IMR-90 (cell line): ENCODE measurements at regions not wholly inside any gene's neighbourhood (a gene's known extent, or its start where the extent isn't known, plus 50 kb on each side); places are given as distances from the start of the nearest gene placed in this dataset.

Experiments
- ATAC-seq: fragments of 200-7000 bp; cut with Tn5 transposase; 2 replicates; pipeline ENCODE4 v1.9.1; 2020; ENCODE audit warnings: low read depth, mild to moderate bottlenecking, moderate library complexity
- BruUV-seq: library from RNA; stranded (reverse); fragments of 400-500 nt; replicated peaks from 2 replicates; lab custom pipeline; 2021; lab: Mats Ljungman, UMichigan
- CTCF ChIA-PET: fragments of 300-600 bp; formaldehyde crosslinking; extraction: SDS; loops from one replicate; lab custom pipeline; 2021; ENCODE audit warnings: antibody characterized with exemption; lab: Yijun Ruan, JAX
- POLR2A ChIA-PET: fragments of 300-600 bp; sonication (Branson Sonifier 250); formaldehyde crosslinking; loops from one replicate; lab custom pipeline; 2022; ENCODE audit warnings: antibody characterized with exemption; ENCODE audit not compliant: unreplicated experiment; lab: Charles Lee
- DNase-seq: peaks from one replicate; pipeline ENCODE4 v3.0.0; 2013
- H2AFZ ChIP-seq: replicated peaks from 2 replicates; pipeline ENCODE3; 2013; ENCODE audit warnings: low read length, mild to moderate bottlenecking; ENCODE audit not compliant: poor library complexity
- H2AK5ac ChIP-seq: 2 replicates; pipeline ENCODE4 v1.6.1; 2013; ENCODE audit warnings: low read depth, low read length, inconsistent platforms
- H2AK9ac ChIP-seq: replicated peaks from 2 replicates; pipeline ENCODE3; 2013; ENCODE audit warnings: mild to moderate bottlenecking, low read depth, low read length, moderate library complexity; ENCODE audit not compliant: poor library complexity
- H2BK120ac ChIP-seq: 2 replicates; pipeline ENCODE4 v1.6.1; 2013; ENCODE audit warnings: low read depth, low read length, inconsistent platforms
- H2BK15ac ChIP-seq: 3 replicates; pipeline ENCODE4 v1.6.1; 2013; ENCODE audit warnings: low read depth, low read length, inconsistent platforms
- H2BK20ac ChIP-seq: 2 replicates; pipeline ENCODE4 v1.6.1; 2013; ENCODE audit warnings: low read depth, mild to moderate bottlenecking, inconsistent platforms, low read length, moderate library complexity
- H2BK5ac ChIP-seq: 2 replicates; pipeline ENCODE4 v1.6.1; 2013; ENCODE audit warnings: mild to moderate bottlenecking, low read depth, low read length, inconsistent platforms; ENCODE audit not compliant: poor library complexity, severe bottlenecking
- H3K14ac ChIP-seq: replicated peaks from 2 replicates; pipeline ENCODE4 v1.6.1; 2013; ENCODE audit warnings: low read depth, low read length, inconsistent platforms
- H3K18ac ChIP-seq: 2 replicates; pipeline ENCODE4 v1.6.1; 2013; ENCODE audit warnings: low read depth, low read length, control low read depth
- H3K23ac ChIP-seq: 2 replicates; pipeline ENCODE4 v1.6.1; 2013; ENCODE audit warnings: low read depth, low read length, inconsistent platforms
- H3K27ac ChIP-seq: 2 replicates; pipeline ENCODE4 v1.5.1; 2013; ENCODE audit warnings: mild to moderate bottlenecking, control low read depth, low read length; ENCODE audit not compliant: insufficient read depth
- H3K27me3 ChIP-seq: 2 replicates; pipeline ENCODE4 v1.6.1; 2013; ENCODE audit warnings: low read length; ENCODE audit not compliant: control insufficient read depth, insufficient read depth
- H3K36me3 ChIP-seq: 2 replicates; pipeline ENCODE4 v1.6.1; 2013; ENCODE audit warnings: low read length, mixed read lengths; ENCODE audit not compliant: control insufficient read depth, insufficient read depth
- H3K4ac ChIP-seq: 2 replicates; pipeline ENCODE4 v1.6.1; 2013; ENCODE audit warnings: low read depth, low read length, inconsistent platforms
- H3K4me1 ChIP-seq: 2 replicates; pipeline ENCODE4 v1.6.1; 2013; ENCODE audit warnings: low read length, mixed read lengths; ENCODE audit not compliant: control insufficient read depth, insufficient read depth
- H3K4me2 ChIP-seq: 2 replicates; pipeline ENCODE4 v1.6.1; 2013; ENCODE audit warnings: low read depth, mild to moderate bottlenecking, control low read depth, low read length, moderate library complexity
- H3K4me3 ChIP-seq: 2 replicates; pipeline ENCODE4 v1.5.1; 2013; ENCODE audit warnings: low read depth, mild to moderate bottlenecking, control low read depth, low read length, moderate library complexity; ENCODE audit not compliant: insufficient read depth
- H3K56ac ChIP-seq: 2 replicates; pipeline ENCODE4 v1.6.1; 2013; ENCODE audit warnings: low read length, inconsistent platforms; ENCODE audit not compliant: insufficient read depth; ENCODE audit errors: extremely low read depth
- H3K79me1 ChIP-seq, 2 experiments: 2 replicates each; pipeline ENCODE4 v1.6.1; 2013; ENCODE audit warnings: low read length in 2 of 2, inconsistent platforms in 1 of 2, low read depth in 1 of 2
- H3K9ac ChIP-seq: 2 replicates; pipeline ENCODE4 v1.6.1; 2013; ENCODE audit warnings: low read depth, low read length, control low read depth
- H3K9me1 ChIP-seq: 2 replicates; pipeline ENCODE4 v1.6.1; 2013; ENCODE audit warnings: low read length, inconsistent platforms; ENCODE audit not compliant: insufficient read depth
- H3K9me3 ChIP-seq: 2 replicates; pipeline ENCODE4 v1.6.1; 2013; ENCODE audit warnings: low read length; ENCODE audit not compliant: control insufficient read depth, insufficient read depth
- H4K20me1 ChIP-seq: 2 replicates; pipeline ENCODE4 v1.6.1; 2013; ENCODE audit warnings: low read length, inconsistent platforms; ENCODE audit not compliant: insufficient read depth
- H4K5ac ChIP-seq: 2 replicates; pipeline ENCODE4 v1.6.1; 2013; ENCODE audit warnings: mild to moderate bottlenecking, low read depth, low read length, control low read depth
- H4K8ac ChIP-seq, 2 experiments: 2 replicates each; pipeline ENCODE4 v1.6.1; 2013; ENCODE audit warnings: low read depth in 2 of 2, low read length in 2 of 2, control low read depth in 1 of 2, inconsistent platforms in 1 of 2
- H4K91ac ChIP-seq: 2 replicates; pipeline ENCODE4 v1.6.1; 2013; ENCODE audit warnings: low read depth, low read length, inconsistent platforms; ENCODE audit not compliant: insufficient read depth
- BHLHE40 ChIP-seq: fragments of 150-350 bp; IDR thresholded peaks from 2 replicates; pipeline ENCODE4 v1.6.1; 2016; ENCODE audit warnings: mild to moderate bottlenecking, low read depth, low read length
- CHD1 ChIP-seq: IDR thresholded peaks from 2 replicates; pipeline ENCODE4 v1.6.1; 2012; ENCODE audit warnings: low read depth, low read length, improper control_type of control experiment
- FOS ChIP-seq: fragments of 150-350 bp; IDR thresholded peaks from 2 replicates; pipeline ENCODE4 v1.6.1; 2016; ENCODE audit warnings: low read depth, low read length
- MXI1 ChIP-seq: IDR thresholded peaks from 2 replicates; pipeline ENCODE4 v1.6.1; 2012; ENCODE audit warnings: low read depth, mild to moderate bottlenecking, low read length, moderate library complexity, borderline replicate concordance
- NFE2L2 ChIP-seq: fragments of 150-350 bp; IDR thresholded peaks from 2 replicates; pipeline ENCODE4 v1.6.1; 2016; ENCODE audit warnings: low read depth, mild to moderate bottlenecking, low read length
- POLR2A ChIP-seq: IDR thresholded peaks from 2 replicates; pipeline ENCODE4 v1.6.1; 2012; ENCODE audit warnings: mild to moderate bottlenecking, low read depth, low read length
- RAD21 ChIP-seq: IDR thresholded peaks from 2 replicates; pipeline ENCODE4 v1.6.1; 2012; ENCODE audit warnings: low read length, improper control_type of control experiment
- WGBS, 2 experiments: methylation state at CpG; one replicate each; pipeline versions ENCODE4 v1.1.5 to v1.1.7; 2013; ENCODE audit warnings: missing lambda C conversion rate in 2 of 2; ENCODE audit not compliant: insufficient read length in 1 of 2; ENCODE audit errors: extremely low coverage in 2 of 2; 5-methylcytosine and 5-hydroxymethylcytosine counted together
- dilution Hi-C: fragments of 300-500 bp; cut with HindIII; formaldehyde crosslinking; loops from one replicate; pipeline ENCODE4 v1.14.3; 2018; ENCODE audit warnings: low sequenced_read_pairs; ENCODE audit not compliant: unreplicated experiment
- in situ Hi-C: fragments of 300-500 bp; cut with MboI; formaldehyde crosslinking; loops from 3 replicates; pipeline ENCODE4 v1.14.3; 2019; ENCODE audit warnings: low sequenced_read_pairs, inconsistent platforms, mixed read lengths
- intact Hi-C: fragments of 100-400 bp; cut with micrococcal nuclease; formaldehyde crosslinking; loops from 2 replicates; pipeline ENCODE4 v1.10.0; 2022
- TF ChIP-seq, protein P1 (sequence below): fragments of 150-350 bp; IDR thresholded peaks from 2 replicates; pipeline ENCODE4 v1.6.1; 2017; ENCODE audit warnings: mild to moderate bottlenecking, antibody characterized with exemption, low read length, low read depth
- TF ChIP-seq, protein P2 (sequence below): fragments of 150-350 bp; IDR thresholded peaks from 2 replicates; pipeline ENCODE4 v1.6.1; 2016; ENCODE audit warnings: low read depth, mild to moderate bottlenecking, low read length, moderate library complexity, borderline replicate concordance
- TF ChIP-seq, protein P3 (sequence below): conservative IDR thresholded peaks from 2 replicates; pipeline ENCODE4 v1.5.1; 2012; ENCODE audit warnings: mild to moderate bottlenecking, low read depth, low read length, improper control_type of control experiment

DNA sequence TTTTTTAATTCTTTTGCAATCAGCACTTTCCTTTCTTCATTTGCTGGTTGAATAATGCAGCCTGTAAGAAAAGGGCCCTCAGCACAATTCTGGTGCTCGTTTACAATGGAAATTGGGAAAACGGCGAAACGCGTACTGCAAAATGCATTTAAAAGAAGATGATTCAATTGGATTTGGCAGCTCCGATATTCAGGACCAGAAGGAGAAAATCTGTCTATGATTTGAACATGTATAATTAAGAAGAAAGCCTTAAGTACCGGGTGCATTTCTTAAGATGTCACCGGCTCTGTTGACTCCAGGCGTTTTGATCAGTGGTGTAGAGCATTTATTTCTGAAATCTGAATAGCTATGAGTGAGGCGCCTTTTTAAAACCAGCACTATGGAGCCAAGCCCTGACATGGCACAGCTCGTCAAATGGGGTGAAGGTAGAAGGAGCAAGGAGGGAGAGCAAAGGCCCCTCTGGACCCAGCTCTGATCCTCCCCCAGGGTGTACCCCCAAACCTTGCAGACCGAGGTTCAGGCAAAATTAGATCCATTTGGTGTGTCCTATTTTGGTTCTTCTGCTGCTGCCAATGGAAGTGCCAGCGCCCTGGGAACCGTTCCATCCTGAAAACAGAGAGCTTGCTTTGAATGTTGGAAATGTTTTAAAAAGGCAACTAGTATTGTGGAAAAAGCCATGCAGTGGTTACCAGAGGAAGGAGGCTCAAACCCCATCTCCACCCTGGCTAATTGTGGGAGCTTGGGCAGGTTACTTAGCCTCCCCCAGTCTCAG, 161.4 kb upstream of the RPL38 start:
- TF ChIP-seq, protein P1, sequence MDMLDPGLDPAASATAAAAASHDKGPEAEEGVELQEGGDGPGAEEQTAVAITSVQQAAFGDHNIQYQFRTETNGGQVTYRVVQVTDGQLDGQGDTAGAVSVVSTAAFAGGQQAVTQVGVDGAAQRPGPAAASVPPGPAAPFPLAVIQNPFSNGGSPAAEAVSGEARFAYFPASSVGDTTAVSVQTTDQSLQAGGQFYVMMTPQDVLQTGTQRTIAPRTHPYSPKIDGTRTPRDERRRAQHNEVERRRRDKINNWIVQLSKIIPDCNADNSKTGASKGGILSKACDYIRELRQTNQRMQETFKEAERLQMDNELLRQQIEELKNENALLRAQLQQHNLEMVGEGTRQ: no peak
- TF ChIP-seq RAD21 (no peak), POLR2A (no peak), FOS (no peak), CHD1 (no peak), MXI1 (no peak), BHLHE40 (no peak), NFE2L2 (no peak)
- TF ChIP-seq, protein P2, sequence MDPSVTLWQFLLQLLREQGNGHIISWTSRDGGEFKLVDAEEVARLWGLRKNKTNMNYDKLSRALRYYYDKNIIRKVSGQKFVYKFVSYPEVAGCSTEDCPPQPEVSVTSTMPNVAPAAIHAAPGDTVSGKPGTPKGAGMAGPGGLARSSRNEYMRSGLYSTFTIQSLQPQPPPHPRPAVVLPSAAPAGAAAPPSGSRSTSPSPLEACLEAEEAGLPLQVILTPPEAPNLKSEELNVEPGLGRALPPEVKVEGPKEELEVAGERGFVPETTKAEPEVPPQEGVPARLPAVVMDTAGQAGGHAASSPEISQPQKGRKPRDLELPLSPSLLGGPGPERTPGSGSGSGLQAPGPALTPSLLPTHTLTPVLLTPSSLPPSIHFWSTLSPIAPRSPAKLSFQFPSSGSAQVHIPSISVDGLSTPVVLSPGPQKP: no peak
- TF ChIP-seq, protein P3, sequence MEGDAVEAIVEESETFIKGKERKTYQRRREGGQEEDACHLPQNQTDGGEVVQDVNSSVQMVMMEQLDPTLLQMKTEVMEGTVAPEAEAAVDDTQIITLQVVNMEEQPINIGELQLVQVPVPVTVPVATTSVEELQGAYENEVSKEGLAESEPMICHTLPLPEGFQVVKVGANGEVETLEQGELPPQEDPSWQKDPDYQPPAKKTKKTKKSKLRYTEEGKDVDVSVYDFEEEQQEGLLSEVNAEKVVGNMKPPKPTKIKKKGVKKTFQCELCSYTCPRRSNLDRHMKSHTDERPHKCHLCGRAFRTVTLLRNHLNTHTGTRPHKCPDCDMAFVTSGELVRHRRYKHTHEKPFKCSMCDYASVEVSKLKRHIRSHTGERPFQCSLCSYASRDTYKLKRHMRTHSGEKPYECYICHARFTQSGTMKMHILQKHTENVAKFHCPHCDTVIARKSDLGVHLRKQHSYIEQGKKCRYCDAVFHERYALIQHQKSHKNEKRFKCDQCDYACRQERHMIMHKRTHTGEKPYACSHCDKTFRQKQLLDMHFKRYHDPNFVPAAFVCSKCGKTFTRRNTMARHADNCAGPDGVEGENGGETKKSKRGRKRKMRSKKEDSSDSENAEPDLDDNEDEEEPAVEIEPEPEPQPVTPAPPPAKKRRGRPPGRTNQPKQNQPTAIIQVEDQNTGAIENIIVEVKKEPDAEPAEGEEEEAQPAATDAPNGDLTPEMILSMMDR: no peak
- in situ Hi-C loops: loop anchor here (10.0 kb wide), 1 partner anchor 57 kb away; no protein-coding TSS in a partner anchor
- Histone ChIP-seq H4K5ac (no peak overlapping the region), H4K8ac (no peak overlapping the region), H3K56ac (no peak overlapping the region), H2AK9ac (no peak overlapping the region), H3K36me3 (no peaks in the 10 kb centered on the region), H3K9me1 (no peaks in the 10 kb centered on the region), H3K79me1 (no peaks in the 10 kb centered on the region), H2BK15ac (no peak overlapping the region), H3K27ac (no peak overlapping the region), H2BK5ac (no peak overlapping the region), H3K4me2 (no peak overlapping the region), H3K9ac (no peak overlapping the region), H3K4me1 (no peaks in the 10 kb centered on the region), H3K14ac (no peak overlapping the region), H2AK5ac (no peak overlapping the region), H2BK120ac (no peak overlapping the region), H4K91ac (no peak overlapping the region), H3K4me3 (no peak overlapping the region), H2AFZ (no peak overlapping the region), H2BK20ac (no peak overlapping the region), H3K4ac (no peak overlapping the region), H3K18ac (no peak overlapping the region), H3K9me3 (peaks cover 46% of the 10 kb centered on the region), H4K20me1 (no peaks in the 10 kb centered on the region), H3K27me3 (no peaks in the 10 kb centered on the region), H3K23ac (no peak overlapping the region)
- dilution Hi-C loops: no loop called here
- intact Hi-C loops: no loop called here
- ChIA-PET CTCF (no interaction called here), POLR2A (no interaction called here)
- 74% methylated on average over 8 of the region's 14 CpGs; no CpG with 5 or more reads in 1 of the 2 experiments for WGBS, 2 experiments
- BruUV-seq: no TSS peak
- ATAC-seq: no peak
- no peak for DNase-seq
